ENCODE measurements at regions not wholly inside any gene's neighbourhood (a gene's known extent, or its start where the extent isn't known, plus 50 kb on each side); places are given as distances from the start of the nearest gene placed in this dataset.

DNA sequence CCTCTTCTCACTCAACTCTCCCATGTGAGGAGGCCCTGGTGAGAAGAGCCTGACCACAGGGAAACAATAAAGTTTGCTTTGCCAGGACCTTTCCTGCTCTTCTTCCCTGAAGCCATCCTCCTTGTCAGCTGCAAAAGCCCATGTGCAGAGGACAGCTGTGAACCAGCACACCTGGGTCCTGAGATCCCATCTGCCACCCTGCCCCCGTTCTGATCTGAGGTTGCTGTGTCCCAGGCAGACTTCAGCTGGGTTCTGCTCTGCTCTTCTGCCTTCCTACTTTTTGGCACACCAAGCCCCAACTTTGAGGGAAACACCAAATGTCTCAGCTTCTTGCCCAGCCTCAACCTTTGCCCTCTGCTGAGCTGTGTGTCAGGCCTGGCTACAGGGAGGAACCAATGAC, 595.1 kb upstream of the ARPP21 start:
- H3K4me3 ChIP-seq (ENCODE audit: insufficient read depth, low read length, poor library complexity, severe bottlenecking) = no peak overlapping the region
- no peaks in the 10 kb centered on the region for H3K79me2 ChIP-seq (ENCODE audit: insufficient read depth, low read length)
- H3K9ac ChIP-seq (ENCODE audit: low read length) = no peak overlapping the region
- H3K9me2 ChIP-seq (replicated peaks; ENCODE audit: insufficient read depth, low read length) = no peaks in the 10 kb centered on the region
- H3F3A ChIP-seq (ENCODE audit: insufficient read depth) = no peaks in the 10 kb centered on the region
- no peaks in the 10 kb centered on the region for H3K27me3 ChIP-seq (ENCODE audit: low read length)
- no peaks in the 10 kb centered on the region for H3K9me3 ChIP-seq (ENCODE audit: insufficient read depth, low read length)
- H2AFZ ChIP-seq (ENCODE audit: low read depth, low read length, severe bottlenecking) = no peak overlapping the region
- TF ChIP-seq CTCF (IDR thresholded peaks at IDR 0.05; ENCODE audit: insufficient read depth, low read length, poor library complexity, severe bottlenecking) (no peak), EZH2phosphoT487 (conservative IDR thresholded peaks at IDR 0.05; ENCODE audit: low read length) (no peak)
- no peak overlapping the region for H3K4me2 ChIP-seq (ENCODE audit: low read depth, low read length, poor library complexity, severe bottlenecking)
- no peaks in the 10 kb centered on the region for H4K20me1 ChIP-seq (ENCODE audit: low read depth, low read length)
- H3K27ac ChIP-seq (ENCODE audit: low read depth, low read length) = no peak overlapping the region
- H3K36me3 ChIP-seq (ENCODE audit: low read length) = no peaks in the 10 kb centered on the region

DNA sequence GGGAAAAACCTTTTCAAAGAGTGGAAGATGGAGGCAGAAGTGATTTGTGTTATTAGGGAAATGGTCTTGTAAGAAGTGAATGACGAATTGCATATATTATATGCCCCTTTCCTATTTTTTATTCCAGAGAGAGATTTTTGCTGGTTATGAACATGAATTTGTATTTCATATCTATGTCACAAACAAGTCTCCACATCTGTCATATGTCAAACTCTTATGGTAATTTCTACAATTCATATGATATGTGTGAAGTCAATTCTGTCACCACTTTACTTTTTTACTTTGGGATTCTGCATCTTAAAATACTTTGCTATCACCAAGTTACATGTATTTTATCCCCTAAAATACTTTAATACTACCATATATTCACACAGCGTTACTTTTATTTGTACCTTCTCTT, 594.2 kb upstream of the ARPP21 start:
- Histone ChIP-seq H3K4me3 (ENCODE audit: insufficient read depth, low read length, poor library complexity, severe bottlenecking) (no peak overlapping the region), H3K36me3 (ENCODE audit: low read length) (no peaks in the 10 kb centered on the region), H3K9me2 (replicated peaks; ENCODE audit: insufficient read depth, low read length) (no peaks in the 10 kb centered on the region), H3K79me2 (ENCODE audit: insufficient read depth, low read length) (no peaks in the 10 kb centered on the region), H3K27ac (ENCODE audit: low read depth, low read length) (no peak overlapping the region), H4K20me1 (ENCODE audit: low read depth, low read length) (no peaks in the 10 kb centered on the region), H3F3A (ENCODE audit: insufficient read depth) (no peaks in the 10 kb centered on the region), H3K9me3 (ENCODE audit: insufficient read depth, low read length) (no peaks in the 10 kb centered on the region), H3K9ac (ENCODE audit: low read length) (no peak overlapping the region), H2AFZ (ENCODE audit: low read depth, low read length, severe bottlenecking) (no peak overlapping the region), H3K27me3 (ENCODE audit: low read length) (no peaks in the 10 kb centered on the region), H3K4me2 (ENCODE audit: low read depth, low read length, poor library complexity, severe bottlenecking) (no peak overlapping the region)
- TF ChIP-seq CTCF (IDR thresholded peaks at IDR 0.05; ENCODE audit: insufficient read depth, low read length, poor library complexity, severe bottlenecking) = no peak
- TF ChIP-seq EZH2phosphoT487 (conservative IDR thresholded peaks at IDR 0.05; ENCODE audit: low read length) = no peak

DNA sequence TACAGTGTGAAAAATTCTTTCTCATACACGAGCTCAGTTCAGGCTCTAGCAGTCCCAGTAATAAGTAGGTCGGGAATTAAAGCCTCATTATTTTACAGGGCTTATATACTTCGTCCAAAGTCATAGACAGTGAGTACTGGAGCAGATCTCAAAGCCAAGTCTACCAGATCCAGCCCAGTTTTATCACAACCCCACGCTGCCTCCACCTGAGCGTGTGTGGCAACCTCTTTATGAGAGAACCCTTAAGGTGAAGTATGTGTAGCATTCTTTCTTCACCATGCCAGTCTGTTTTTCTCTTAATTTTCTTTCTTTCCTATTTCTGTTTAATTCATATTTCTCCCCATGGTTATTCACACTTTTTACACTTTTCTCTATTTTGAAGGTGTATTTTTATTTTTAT, 574.6 kb upstream of the ARPP21 start:
- Histone ChIP-seq H3K4me3 (ENCODE audit: insufficient read depth, low read length, poor library complexity, severe bottlenecking) (no peak overlapping the region), H3K79me2 (ENCODE audit: insufficient read depth, low read length) (no peaks in the 10 kb centered on the region), H3K9me2 (replicated peaks; ENCODE audit: insufficient read depth, low read length) (no peaks in the 10 kb centered on the region), H3K27me3 (ENCODE audit: low read length) (no peaks in the 10 kb centered on the region), H3K36me3 (ENCODE audit: low read length) (no peaks in the 10 kb centered on the region), H3K9ac (ENCODE audit: low read length) (no peak overlapping the region), H3K27ac (ENCODE audit: low read depth, low read length) (no peak overlapping the region), H4K20me1 (ENCODE audit: low read depth, low read length) (no peaks in the 10 kb centered on the region), H3K9me3 (ENCODE audit: insufficient read depth, low read length) (no peaks in the 10 kb centered on the region), H3K4me2 (ENCODE audit: low read depth, low read length, poor library complexity, severe bottlenecking) (no peak overlapping the region), H2AFZ (ENCODE audit: low read depth, low read length, severe bottlenecking) (no peak overlapping the region), H3F3A (ENCODE audit: insufficient read depth) (no peaks in the 10 kb centered on the region)
- TF ChIP-seq EZH2phosphoT487 (conservative IDR thresholded peaks at IDR 0.05; ENCODE audit: low read length) (no peak), CTCF (IDR thresholded peaks at IDR 0.05; ENCODE audit: insufficient read depth, low read length, poor library complexity, severe bottlenecking) (no peak)

DNA sequence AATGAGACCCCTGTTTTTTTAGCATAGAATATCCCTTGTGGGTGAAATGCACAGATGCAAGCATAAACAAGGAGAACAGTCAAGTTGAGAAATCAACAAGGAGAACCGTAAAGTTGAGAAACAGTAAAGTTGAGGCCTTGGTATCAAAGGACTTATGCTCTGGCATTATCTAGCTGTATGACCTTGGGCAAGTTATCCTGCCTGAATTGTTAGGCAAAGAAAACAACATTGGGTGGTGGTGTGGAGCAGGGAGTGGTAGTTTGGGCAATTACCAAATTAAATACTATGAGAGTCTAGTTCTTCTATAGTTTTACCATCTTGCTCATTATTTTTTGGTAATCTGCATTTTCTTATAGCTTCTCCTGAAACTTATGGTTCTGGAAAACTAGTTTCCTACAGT, 573.4 kb upstream of the ARPP21 start:
- Histone ChIP-seq H2AFZ (ENCODE audit: low read depth, low read length, severe bottlenecking) (no peak overlapping the region), H3K4me3 (ENCODE audit: insufficient read depth, low read length, poor library complexity, severe bottlenecking) (no peak overlapping the region), H3K79me2 (ENCODE audit: insufficient read depth, low read length) (no peaks in the 10 kb centered on the region), H3K9me3 (ENCODE audit: insufficient read depth, low read length) (no peaks in the 10 kb centered on the region), H3K9ac (ENCODE audit: low read length) (no peak overlapping the region), H4K20me1 (ENCODE audit: low read depth, low read length) (no peaks in the 10 kb centered on the region), H3K36me3 (ENCODE audit: low read length) (no peaks in the 10 kb centered on the region), H3F3A (ENCODE audit: insufficient read depth) (no peaks in the 10 kb centered on the region), H3K27ac (ENCODE audit: low read depth, low read length) (no peak overlapping the region), H3K4me2 (ENCODE audit: low read depth, low read length, poor library complexity, severe bottlenecking) (no peak overlapping the region), H3K9me2 (replicated peaks; ENCODE audit: insufficient read depth, low read length) (no peaks in the 10 kb centered on the region), H3K27me3 (ENCODE audit: low read length) (no peaks in the 10 kb centered on the region)
- TF ChIP-seq EZH2phosphoT487 (conservative IDR thresholded peaks at IDR 0.05; ENCODE audit: low read length) = no peak
- no peak for TF ChIP-seq CTCF (IDR thresholded peaks at IDR 0.05; ENCODE audit: insufficient read depth, low read length, poor library complexity, severe bottlenecking)
